A549 (cell line): ENCODE measurements at regions not wholly inside any gene's neighbourhood (a gene's known extent, or its start where the extent isn't known, plus 50 kb on each side); places are given as distances from the start of the nearest gene placed in this dataset.

Experiments
- ATAC-seq, 2 experiments: fragments of 200-7000 bp in 1 of 2; fragments of >200 bp in 1 of 2; cut with Nextera tagmentation in 1 of 2; cut with Tn5 transposase in 1 of 2; 3 replicates each; pipeline versions ENCODE4 v1.8.0 to v1.9.1; 2018 to 2020; ENCODE audit warnings: mild to moderate bottlenecking in 1 of 2, moderate library complexity in 1 of 2
- CTCF ChIA-PET: fragments of 300-600 bp; sonication (Branson Sonifier 250); formaldehyde crosslinking; extraction: SDS; loops from one replicate; lab custom pipeline; 2021; ENCODE audit warnings: antibody characterized with exemption, inconsistent platforms; lab: Yijun Ruan, JAX
- POLR2A ChIA-PET: fragments of 350-600 bp; formaldehyde crosslinking; extraction: SDS; loops from one replicate; lab custom pipeline; 2021; ENCODE audit warnings: antibody characterized with exemption, inconsistent platforms; lab: Yijun Ruan, JAX
- DNase-seq, 2 experiments: peaks; one replicate each; pipeline versions ENCODE4 v3.0.0 to v3.0.0-alpha.2; 2011 to 2016; ENCODE audit warnings: low read depth in 1 of 2, low spot score in 1 of 2
- FAIRE-seq: peaks from 2 replicates; lab custom pipeline; 2011; peaks lifted over from hg19 to GRCh38; lab: Jason Lieb, UNC
- H3K27ac ChIP-seq, 2 experiments: fragments of >200 bp; sonication (Bioruptor Twin); formaldehyde crosslinking; 3 replicates each; pipeline ENCODE4 v1.5.1; 2016 to 2017
- H3K4me1 ChIP-seq: fragments of >200 bp; sonication (Bioruptor Twin); formaldehyde crosslinking; 3 replicates; pipeline ENCODE4 v1.6.1; 2016
- H3K4me2 ChIP-seq: fragments of >200 bp; sonication (Bioruptor Twin); formaldehyde crosslinking; 3 replicates; pipeline ENCODE4 v1.6.1; 2016
- H3K4me3 ChIP-seq: fragments of >200 bp; sonication (Bioruptor Twin); formaldehyde crosslinking; 3 replicates; pipeline ENCODE4 v1.5.1; 2016
- H3K9me3 ChIP-seq: fragments of >200 bp; sonication (Bioruptor Twin); formaldehyde crosslinking; 3 replicates; pipeline ENCODE4 v1.6.1; 2016
- BHLHE40 ChIP-seq: IDR thresholded peaks from 2 replicates; pipeline ENCODE4 v1.6.1; 2012; ENCODE audit warnings: low read depth, low read length, inconsistent platforms
- CBX2 ChIP-seq: fragments of 200-600 bp; sonication (generic); IDR thresholded peaks from 2 replicates; pipeline ENCODE4 v1.6.1; 2016; ENCODE audit warnings: low read depth, mild to moderate bottlenecking, borderline replicate concordance
- CHD4 ChIP-seq: fragments of 200-600 bp; sonication (generic); IDR thresholded peaks from 2 replicates; pipeline ENCODE4 v1.6.1; 2016; ENCODE audit warnings: antibody characterized with exemption, mild to moderate bottlenecking, borderline replicate concordance
- EHF ChIP-seq: fragments of 250-450 bp; sonication (Bioruptor Pico); IDR thresholded peaks from 2 replicates; pipeline ENCODE4 v1.5.0; 2020; ENCODE audit warnings: mild to moderate bottlenecking
- HEYL ChIP-seq: fragments of 250-450 bp; sonication (Bioruptor Pico); IDR thresholded peaks from 2 replicates; pipeline ENCODE4 v1.8.0; 2021; ENCODE audit warnings: mild to moderate bottlenecking, moderate library complexity
- HOXB5 ChIP-seq: fragments of 250-450 bp; sonication (Bioruptor Pico); IDR thresholded peaks from 2 replicates; pipeline ENCODE4 v1.5.0; 2020; ENCODE audit warnings: mild to moderate bottlenecking, moderate library complexity
- KDM1A ChIP-seq: fragments of 200-600 bp; sonication (generic); IDR thresholded peaks from 2 replicates; pipeline ENCODE4 v1.6.1; 2016; ENCODE audit warnings: low read depth, mild to moderate bottlenecking
- NPAS2 ChIP-seq: fragments of 250-450 bp; sonication (Bioruptor Pico); IDR thresholded peaks from 2 replicates; pipeline ENCODE4 v1.8.0; 2022; ENCODE audit warnings: mild to moderate bottlenecking, moderate library complexity, borderline replicate concordance
- PHF8 ChIP-seq: fragments of 200-600 bp; sonication (generic); IDR thresholded peaks from 2 replicates; pipeline ENCODE4 v1.6.1; 2016; ENCODE audit warnings: low read depth, mild to moderate bottlenecking, antibody characterized with exemption, moderate library complexity, borderline replicate concordance
- POLR2A ChIP-seq: IDR thresholded peaks from 2 replicates; pipeline ENCODE4 v1.6.1; 2012; ENCODE audit warnings: mild to moderate bottlenecking, low read length
- RAD21 ChIP-seq, 2 experiments: fragments of >200 bp in 1 of 2; sonication (Bioruptor Twin) in 1 of 2; formaldehyde crosslinking in 1 of 2; IDR thresholded peaks in 1 of 2; conservative IDR thresholded peaks in 1 of 2; 2 replicates in 1 of 2; 3 replicates in 1 of 2; pipeline ENCODE4 v1.6.1; 2012 to 2018; ENCODE audit warnings: inconsistent platforms in 1 of 2
- TP53 ChIP-seq: fragments of 250-450 bp; sonication (Bioruptor Pico); IDR thresholded peaks from 2 replicates; pipeline ENCODE4 v1.5.0; 2021; ENCODE audit warnings: mild to moderate bottlenecking, moderate library complexity
- ZSCAN20 ChIP-seq: fragments of 250-450 bp; sonication (Bioruptor Pico); IDR thresholded peaks from 2 replicates; pipeline ENCODE4 v1.8.0; 2022; ENCODE audit warnings: mild to moderate bottlenecking, moderate library complexity
- WGBS: methylation state at CpG from one replicate; pipeline ENCODE4 v1.1.6; 2017; ENCODE audit errors: missing lambda C conversion rate; 5-methylcytosine and 5-hydroxymethylcytosine counted together
- TF ChIP-seq, protein P1 (sequence below): fragments of 200-600 bp; sonication (generic); IDR thresholded peaks from 2 replicates; pipeline ENCODE4 v1.6.1; 2016; ENCODE audit warnings: antibody characterized with exemption, mild to moderate bottlenecking, moderate library complexity
- TF ChIP-seq, protein P2 (sequence below): fragments of 450-650 bp; IDR thresholded peaks from 2 replicates; pipeline ENCODE4 v1.6.1; 2014; ENCODE audit warnings: antibody characterized with exemption
- TF ChIP-seq, protein P3 (sequence below): IDR thresholded peaks from 2 replicates; pipeline ENCODE4 v1.6.1; 2012

DNA sequence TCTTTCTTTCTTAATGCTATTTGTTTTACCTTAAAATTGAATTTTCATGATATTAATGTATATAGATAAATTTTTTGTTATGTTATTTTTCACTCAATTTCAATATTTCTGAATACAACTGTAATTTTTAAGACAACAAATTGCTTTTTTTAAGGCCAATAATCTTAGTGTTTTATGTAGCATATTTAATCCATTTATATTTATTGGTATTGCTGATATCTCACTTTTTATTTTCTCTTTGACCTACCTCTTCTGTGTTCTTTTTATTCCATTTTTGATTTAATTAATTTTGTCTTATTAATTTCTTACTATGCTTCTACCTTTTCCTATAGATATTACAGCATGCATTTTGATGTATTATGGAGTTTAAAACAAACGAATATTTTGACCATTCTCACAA lies 460.1 kb upstream of the AGA start (continued):
- no peak for TF ChIP-seq CBX2

DNA sequence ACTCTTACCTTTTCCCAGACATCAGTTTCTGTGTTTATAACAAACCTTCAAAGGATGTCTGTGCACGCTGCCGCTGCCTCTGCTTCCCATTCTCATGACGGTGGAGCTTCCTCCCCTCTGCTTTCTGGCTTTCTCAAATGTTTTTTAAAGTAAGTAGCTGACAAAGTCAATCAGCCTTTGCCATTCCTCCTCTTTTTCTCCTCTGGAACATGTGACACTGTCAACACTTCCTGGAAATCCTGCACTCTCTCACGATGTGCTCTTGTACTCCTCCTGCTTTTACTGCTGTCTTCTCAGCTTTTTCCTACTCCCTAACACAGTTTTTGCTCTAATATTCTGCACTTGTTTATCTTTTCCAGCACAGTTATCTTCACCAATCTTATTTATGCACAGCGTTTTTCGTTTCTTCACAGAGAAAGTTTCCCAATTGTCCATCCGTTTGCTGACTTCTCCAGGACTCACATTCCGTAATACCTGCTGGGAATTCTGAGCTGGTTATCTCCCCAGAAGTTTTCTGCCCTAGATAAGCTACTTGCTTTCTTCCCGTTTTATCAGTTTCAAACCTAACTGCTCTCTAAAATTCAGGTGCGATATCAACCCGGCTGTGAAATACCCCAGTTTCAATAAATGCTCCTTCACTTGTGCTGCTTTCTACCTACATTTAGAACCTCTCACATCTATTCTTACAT lies 465.6 kb upstream of the AGA start:
- H3K4me3 ChIP-seq = no peak overlapping the region
- CTCF ChIA-PET = no interaction called here
- peak in 1 of 2 experiments; percentile 1 for DNase-seq
- 34% methylated on average over 11 of the region's 11 CpGs for WGBS
- no peak for FAIRE-seq
- no peaks in the 10 kb centered on the region for H3K4me1 ChIP-seq
- no peak overlapping the region for H3K27ac ChIP-seq
- no peaks in the 10 kb centered on the region for H3K9me3 ChIP-seq
- POLR2A ChIA-PET = no interaction called here
- TF ChIP-seq HEYL (CRISPR knock-in tag) (no peak), PHF8 (no peak), NPAS2 (CRISPR knock-in tag) (no peak), CHD4 (no peak), HOXB5 (CRISPR knock-in tag) (no peak), RAD21 (conservative IDR thresholded peaks at IDR 0.05 in 1 of 2, IDR thresholded peaks at IDR 0.05 in 1 of 2) (no peak), KDM1A (no peak)
- peak overlapping the region; percentile 64 for H3K4me2 ChIP-seq
- no peak; a peak in 1 of 6 replicates for ATAC-seq

DNA sequence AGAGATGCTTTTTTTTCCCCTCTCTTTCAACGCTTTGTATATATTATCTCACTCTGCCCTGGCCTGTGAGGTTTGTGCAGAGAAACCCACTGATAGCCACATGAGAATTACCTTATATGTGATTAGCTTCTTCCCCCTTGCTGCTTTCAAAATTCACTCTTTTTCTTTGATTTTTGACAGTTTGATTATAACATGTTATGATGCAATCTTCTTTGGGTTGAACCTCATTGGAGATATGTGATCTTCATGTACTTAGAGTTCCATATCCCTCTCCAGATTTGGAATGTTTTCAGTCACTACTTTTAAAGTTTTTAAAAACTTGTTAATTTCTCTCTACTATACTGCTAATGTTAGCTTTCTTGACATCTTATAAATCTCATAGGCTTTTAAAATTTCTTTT lies 479.5 kb upstream of the AGA start:
- ATAC-seq (no peak), FAIRE-seq (no peak), DNase-seq (no peak)
- no peak overlapping the region for H3K4me3 ChIP-seq
- no peaks in the 10 kb centered on the region for H3K4me1 ChIP-seq
- CTCF ChIA-PET = no interaction called here
- POLR2A ChIA-PET = no interaction called here
- H3K27ac ChIP-seq = no peak overlapping the region
- WGBS = 7% methylated on average over 1 of the region's 1 CpG
- TF ChIP-seq, protein P1, sequence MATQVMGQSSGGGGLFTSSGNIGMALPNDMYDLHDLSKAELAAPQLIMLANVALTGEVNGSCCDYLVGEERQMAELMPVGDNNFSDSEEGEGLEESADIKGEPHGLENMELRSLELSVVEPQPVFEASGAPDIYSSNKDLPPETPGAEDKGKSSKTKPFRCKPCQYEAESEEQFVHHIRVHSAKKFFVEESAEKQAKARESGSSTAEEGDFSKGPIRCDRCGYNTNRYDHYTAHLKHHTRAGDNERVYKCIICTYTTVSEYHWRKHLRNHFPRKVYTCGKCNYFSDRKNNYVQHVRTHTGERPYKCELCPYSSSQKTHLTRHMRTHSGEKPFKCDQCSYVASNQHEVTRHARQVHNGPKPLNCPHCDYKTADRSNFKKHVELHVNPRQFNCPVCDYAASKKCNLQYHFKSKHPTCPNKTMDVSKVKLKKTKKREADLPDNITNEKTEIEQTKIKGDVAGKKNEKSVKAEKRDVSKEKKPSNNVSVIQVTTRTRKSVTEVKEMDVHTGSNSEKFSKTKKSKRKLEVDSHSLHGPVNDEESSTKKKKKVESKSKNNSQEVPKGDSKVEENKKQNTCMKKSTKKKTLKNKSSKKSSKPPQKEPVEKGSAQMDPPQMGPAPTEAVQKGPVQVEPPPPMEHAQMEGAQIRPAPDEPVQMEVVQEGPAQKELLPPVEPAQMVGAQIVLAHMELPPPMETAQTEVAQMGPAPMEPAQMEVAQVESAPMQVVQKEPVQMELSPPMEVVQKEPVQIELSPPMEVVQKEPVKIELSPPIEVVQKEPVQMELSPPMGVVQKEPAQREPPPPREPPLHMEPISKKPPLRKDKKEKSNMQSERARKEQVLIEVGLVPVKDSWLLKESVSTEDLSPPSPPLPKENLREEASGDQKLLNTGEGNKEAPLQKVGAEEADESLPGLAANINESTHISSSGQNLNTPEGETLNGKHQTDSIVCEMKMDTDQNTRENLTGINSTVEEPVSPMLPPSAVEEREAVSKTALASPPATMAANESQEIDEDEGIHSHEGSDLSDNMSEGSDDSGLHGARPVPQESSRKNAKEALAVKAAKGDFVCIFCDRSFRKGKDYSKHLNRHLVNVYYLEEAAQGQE = no peak
- TF ChIP-seq, protein P2, sequence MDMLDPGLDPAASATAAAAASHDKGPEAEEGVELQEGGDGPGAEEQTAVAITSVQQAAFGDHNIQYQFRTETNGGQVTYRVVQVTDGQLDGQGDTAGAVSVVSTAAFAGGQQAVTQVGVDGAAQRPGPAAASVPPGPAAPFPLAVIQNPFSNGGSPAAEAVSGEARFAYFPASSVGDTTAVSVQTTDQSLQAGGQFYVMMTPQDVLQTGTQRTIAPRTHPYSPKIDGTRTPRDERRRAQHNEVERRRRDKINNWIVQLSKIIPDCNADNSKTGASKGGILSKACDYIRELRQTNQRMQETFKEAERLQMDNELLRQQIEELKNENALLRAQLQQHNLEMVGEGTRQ = no peak
- H3K4me2 ChIP-seq = no peak overlapping the region
- no peaks in the 10 kb centered on the region for H3K9me3 ChIP-seq

DNA sequence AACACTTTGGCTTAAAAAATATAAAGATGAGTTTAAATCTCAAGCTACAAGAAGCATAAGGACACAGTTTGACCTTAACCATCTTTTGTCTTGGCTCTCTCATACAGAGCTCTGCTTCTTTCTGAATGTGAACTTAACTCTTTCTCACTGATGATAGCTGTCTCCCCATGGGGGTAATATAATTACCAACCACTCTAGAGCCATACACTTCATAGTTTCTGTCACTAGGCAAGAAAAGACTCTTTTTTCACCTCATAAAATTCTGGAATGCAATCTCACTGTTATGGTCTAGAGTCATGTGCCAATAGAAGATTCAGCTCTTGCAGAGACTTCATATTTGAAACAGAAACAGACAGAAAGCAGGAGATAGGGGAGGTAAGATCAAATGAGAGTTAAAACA lies 481.7 kb upstream of the AGA start:
- ChIA-PET CTCF (no interaction called here), POLR2A (no interaction called here)
- TF ChIP-seq, protein P3, sequence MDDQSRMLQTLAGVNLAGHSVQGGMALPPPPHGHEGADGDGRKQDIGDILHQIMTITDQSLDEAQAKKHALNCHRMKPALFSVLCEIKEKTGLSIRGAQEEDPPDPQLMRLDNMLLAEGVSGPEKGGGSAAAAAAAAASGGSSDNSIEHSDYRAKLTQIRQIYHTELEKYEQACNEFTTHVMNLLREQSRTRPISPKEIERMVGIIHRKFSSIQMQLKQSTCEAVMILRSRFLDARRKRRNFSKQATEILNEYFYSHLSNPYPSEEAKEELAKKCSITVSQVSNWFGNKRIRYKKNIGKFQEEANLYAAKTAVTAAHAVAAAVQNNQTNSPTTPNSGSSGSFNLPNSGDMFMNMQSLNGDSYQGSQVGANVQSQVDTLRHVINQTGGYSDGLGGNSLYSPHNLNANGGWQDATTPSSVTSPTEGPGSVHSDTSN = no peak
- no peak for TF ChIP-seq BHLHE40
- TF ChIP-seq POLR2A = no peak
- TF ChIP-seq ZSCAN20 (CRISPR knock-in tag) = no peak
- TF ChIP-seq EHF = no peak
- TF ChIP-seq TP53 (CRISPR knock-in tag) = no peak
- Histone ChIP-seq H3K4me1 (no peaks in the 10 kb centered on the region), H3K4me2 (no peak overlapping the region), H3K9me3 (no peaks in the 10 kb centered on the region), H3K27ac (no peak overlapping the region), H3K4me3 (no peak overlapping the region)
- DNase-seq (no peak), FAIRE-seq (no peak), ATAC-seq (no peak)
